ENCODE measurements at regions not wholly inside any gene's neighbourhood (a gene's known extent, or its start where the extent isn't known, plus 50 kb on each side); places are given as distances from the start of the nearest gene placed in this dataset.
"Not testable (repeated sequence)": the region's sequence is repeated elsewhere in the genome, so short reads cannot be mapped to it uniquely, and the experiment has no call there.

- H3K9me2 ChIP-seq = no peaks in the 10 kb centered on the region
Measured at GRCh38 chr3:88301996-88302393, 152.2 kb downstream of the C3orf38 start.

GRCh38 chr3:88303331-88303904 lies 153.7 kb downstream of the C3orf38 start:
- H3K27me3 ChIP-seq (ENCODE audit: insufficient read depth); H3K9ac ChIP-seq; CTCF ChIA-PET; H2AFZ ChIP-seq (ENCODE audit: low read depth); H3K9me3 ChIP-seq; POLR2A ChIA-PET; H3K27ac ChIP-seq (ENCODE audit: low read depth in 2 of 2, low read length in 1 of 2); H3K79me2 ChIP-seq (ENCODE audit: insufficient read depth); H3K4me1 ChIP-seq (ENCODE audit: control insufficient read depth in 1 of 2, insufficient read depth in 2 of 2, low read depth in 1 of 2, low read length in 1 of 2); H3K4me3 ChIP-seq (ENCODE audit: low read depth in 2 of 2, low read length in 1 of 2); H3K9me2 ChIP-seq; H3F3A ChIP-seq (replicated peaks; ENCODE audit: insufficient read depth); H3K36me3 ChIP-seq (replicated peaks in 1 of 2; ENCODE audit: control insufficient read depth in 1 of 2, insufficient read depth in 2 of 2, low read length in 1 of 2); H3K4me2 ChIP-seq; DNase-seq; H4K20me1 ChIP-seq (ENCODE audit: insufficient read depth): not testable (repeated sequence)
- 13% methylated on average over 30 of the region's 30 CpGs for WGBS (ENCODE audit: low lambda C conversion rate)

More at GRCh38 chr3:88301996-88302393, 152.2 kb downstream of the C3orf38 start:
- H2AFZ ChIP-seq (ENCODE audit: low read depth) = no peak overlapping the region
- ChIA-PET CTCF (no interaction called here), POLR2A (no interaction called here)
- DNase-seq = no peak
- no peaks in the 10 kb centered on the region for H3F3A ChIP-seq (replicated peaks; ENCODE audit: insufficient read depth)
- no peaks in the 10 kb centered on the region for H3K36me3 ChIP-seq (replicated peaks in 1 of 2; ENCODE audit: control insufficient read depth in 1 of 2, insufficient read depth in 2 of 2, low read length in 1 of 2)
- H3K27me3 ChIP-seq (ENCODE audit: insufficient read depth) = no peaks in the 10 kb centered on the region; the same call in 1 of the 2 replicates
- no peaks in the 10 kb centered on the region; a peak in 1 of 4 replicates for H3K4me1 ChIP-seq (ENCODE audit: control insufficient read depth in 1 of 2, insufficient read depth in 2 of 2, low read depth in 1 of 2, low read length in 1 of 2)
- no peaks in the 10 kb centered on the region for H4K20me1 ChIP-seq (ENCODE audit: insufficient read depth)
- TF ChIP-seq REST (IDR thresholded peaks at IDR 0.05; ENCODE audit: low read depth, low read length) = no peak
- H3K9me3 ChIP-seq = no peaks in the 10 kb centered on the region
- no peak overlapping the region for H3K9ac ChIP-seq
- H3K27ac ChIP-seq (ENCODE audit: low read depth in 2 of 2, low read length in 1 of 2) = no peak overlapping the region
- no peaks in the 10 kb centered on the region for H3K79me2 ChIP-seq (ENCODE audit: insufficient read depth)
- H3K4me3 ChIP-seq (ENCODE audit: low read depth in 2 of 2, low read length in 1 of 2) = no peak overlapping the region
- no peak overlapping the region for H3K4me2 ChIP-seq

GRCh38 chr3:88307666-88308065 lies 157.9 kb downstream of the C3orf38 start:
- Histone ChIP-seq H3K27ac (ENCODE audit: low read depth in 2 of 2, low read length in 1 of 2) (no peak overlapping the region), H4K20me1 (ENCODE audit: insufficient read depth) (no peaks in the 10 kb centered on the region), H3F3A (replicated peaks; ENCODE audit: insufficient read depth) (no peaks in the 10 kb centered on the region), H3K36me3 (replicated peaks in 1 of 2; ENCODE audit: control insufficient read depth in 1 of 2, insufficient read depth in 2 of 2, low read length in 1 of 2) (no peaks in the 10 kb centered on the region), H3K79me2 (ENCODE audit: insufficient read depth) (no peaks in the 10 kb centered on the region), H3K4me1 (ENCODE audit: control insufficient read depth in 1 of 2, insufficient read depth in 2 of 2, low read depth in 1 of 2, low read length in 1 of 2) (no peaks in the 10 kb centered on the region), H3K9me2 (no peaks in the 10 kb centered on the region), H3K4me2 (no peak overlapping the region), H2AFZ (ENCODE audit: low read depth) (no peak overlapping the region), H3K4me3 (ENCODE audit: low read depth in 2 of 2, low read length in 1 of 2) (no peak overlapping the region), H3K9ac (no peak overlapping the region), H3K9me3 (no peaks in the 10 kb centered on the region), H3K27me3 (ENCODE audit: insufficient read depth) (no peaks in the 10 kb centered on the region; the same call in 1 of the 2 replicates)
- DNase-seq = no peak
- TF ChIP-seq IRF3 (IDR thresholded peaks at IDR 0.05; ENCODE audit: low read depth, low read length) (no peak), RXRA (IDR thresholded peaks at IDR 0.05; ENCODE audit: borderline replicate concordance, low read depth) (no peak), YY1 (IDR thresholded peaks at IDR 0.05; ENCODE audit: low read depth) (no peak), USF1 (IDR thresholded peaks at IDR 0.05; ENCODE audit: borderline replicate concordance, low read depth) (no peak)
- WGBS (ENCODE audit: low lambda C conversion rate) = 12% methylated on average over 12 of the region's 12 CpGs
- POLR2A ChIA-PET = no interaction called here
- CTCF ChIA-PET = no interaction called here
